H1 (cell line): ENCODE measurements at regions not wholly inside any gene's neighbourhood (a gene's known extent, or its start where the extent isn't known, plus 50 kb on each side); places are given as distances from the start of the nearest gene placed in this dataset.

Source experiments
- ATF2 ChIP-seq: IDR thresholded peaks from 2 replicates; pipeline ENCODE4 v1.6.1; 2012; ENCODE audit warnings: low read length, inconsistent platforms
- CHD1 ChIP-seq: IDR thresholded peaks from 2 replicates; pipeline ENCODE4 v1.6.1; 2012; ENCODE audit warnings: low read depth, low read length, improper control_type of control experiment
- EP300 ChIP-seq, 2 experiments: IDR thresholded peaks; 1 replicate in 1 of 2; 2 replicates in 1 of 2; pipeline ENCODE4 v1.6.1; 2011 to 2012; ENCODE audit warnings: low read depth in 2 of 2, low read length in 2 of 2, mild to moderate bottlenecking in 2 of 2, borderline replicate concordance in 1 of 2, inconsistent platforms in 1 of 2, moderate library complexity in 1 of 2
- JUN ChIP-seq: IDR thresholded peaks from 2 replicates; pipeline ENCODE4 v1.6.1; 2011; ENCODE audit warnings: low read depth, mild to moderate bottlenecking, improper control_type of control experiment, low read length
- POLR2AphosphoS5 ChIP-seq: IDR thresholded peaks from 2 replicates; pipeline ENCODE4 v1.6.1; 2011; ENCODE audit warnings: low read depth, low read length
- SRF ChIP-seq: IDR thresholded peaks from 2 replicates; pipeline ENCODE4 v1.6.1; 2011; ENCODE audit warnings: mild to moderate bottlenecking, low read depth, low read length, moderate library complexity
- TF ChIP-seq, protein P1 (sequence below), 3 experiments: IDR thresholded peaks; 1 replicate in 2 of 3; 2 replicates in 1 of 3; pipeline versions ENCODE4 v1.5.1 to v1.6.1; 2011; ENCODE audit warnings: low read length in 3 of 3, mild to moderate bottlenecking in 3 of 3, inconsistent platforms in 2 of 3, low read depth in 1 of 3, moderate library complexity in 1 of 3; ENCODE audit not compliant: insufficient read depth in 1 of 3; ENCODE audit errors: control extremely low read depth in 1 of 3

- TF ChIP-seq EP300 (IDR thresholded peaks at IDR 0.05; ENCODE audit: borderline replicate concordance in 1 of 2, low read depth in 2 of 2, low read length in 2 of 2) (no peak), SRF (no peak), POLR2AphosphoS5 (no peak), JUN (no peak), CHD1 (no peak), ATF2 (no peak)
- TF ChIP-seq, protein P1, sequence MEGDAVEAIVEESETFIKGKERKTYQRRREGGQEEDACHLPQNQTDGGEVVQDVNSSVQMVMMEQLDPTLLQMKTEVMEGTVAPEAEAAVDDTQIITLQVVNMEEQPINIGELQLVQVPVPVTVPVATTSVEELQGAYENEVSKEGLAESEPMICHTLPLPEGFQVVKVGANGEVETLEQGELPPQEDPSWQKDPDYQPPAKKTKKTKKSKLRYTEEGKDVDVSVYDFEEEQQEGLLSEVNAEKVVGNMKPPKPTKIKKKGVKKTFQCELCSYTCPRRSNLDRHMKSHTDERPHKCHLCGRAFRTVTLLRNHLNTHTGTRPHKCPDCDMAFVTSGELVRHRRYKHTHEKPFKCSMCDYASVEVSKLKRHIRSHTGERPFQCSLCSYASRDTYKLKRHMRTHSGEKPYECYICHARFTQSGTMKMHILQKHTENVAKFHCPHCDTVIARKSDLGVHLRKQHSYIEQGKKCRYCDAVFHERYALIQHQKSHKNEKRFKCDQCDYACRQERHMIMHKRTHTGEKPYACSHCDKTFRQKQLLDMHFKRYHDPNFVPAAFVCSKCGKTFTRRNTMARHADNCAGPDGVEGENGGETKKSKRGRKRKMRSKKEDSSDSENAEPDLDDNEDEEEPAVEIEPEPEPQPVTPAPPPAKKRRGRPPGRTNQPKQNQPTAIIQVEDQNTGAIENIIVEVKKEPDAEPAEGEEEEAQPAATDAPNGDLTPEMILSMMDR (IDR thresholded peaks at IDR 0.05; ENCODE audit: control extremely low read depth in 1 of 3, insufficient read depth in 1 of 3, low read depth in 1 of 3, low read length in 3 of 3): no peak
Measured at GRCh38 chr3:194843556-194843955, 157.9 kb downstream of the FAM43A start.
